Ecto neural progenitor cell (in vitro differentiated cells): ENCODE measurements at regions not wholly inside any gene's neighbourhood (a gene's known extent, or its start where the extent isn't known, plus 50 kb on each side); places are given as distances from the start of the nearest gene placed in this dataset.

Experiments
- DNase-seq: peaks from one replicate; pipeline ENCODE4 v3.0.0-alpha.2; 2018; ENCODE audit warnings: low spot score

DNA sequence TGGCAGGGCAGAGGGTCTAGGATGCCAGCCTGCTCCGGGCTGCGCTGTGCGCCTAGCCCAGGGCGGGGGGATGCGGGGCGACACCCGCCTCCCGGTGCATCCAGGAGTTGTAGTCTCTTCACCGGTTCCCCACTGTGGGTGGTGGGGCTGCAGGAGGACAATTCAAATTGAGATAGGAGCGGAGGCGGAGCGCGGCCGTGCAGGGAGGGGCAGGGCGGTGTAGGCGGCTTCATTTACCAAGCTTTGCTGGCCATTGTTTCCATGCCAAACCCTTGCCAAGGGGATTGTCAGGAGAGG is 2047.4 kb downstream of the TP53TG3F start:
- no peak for DNase-seq

DNA sequence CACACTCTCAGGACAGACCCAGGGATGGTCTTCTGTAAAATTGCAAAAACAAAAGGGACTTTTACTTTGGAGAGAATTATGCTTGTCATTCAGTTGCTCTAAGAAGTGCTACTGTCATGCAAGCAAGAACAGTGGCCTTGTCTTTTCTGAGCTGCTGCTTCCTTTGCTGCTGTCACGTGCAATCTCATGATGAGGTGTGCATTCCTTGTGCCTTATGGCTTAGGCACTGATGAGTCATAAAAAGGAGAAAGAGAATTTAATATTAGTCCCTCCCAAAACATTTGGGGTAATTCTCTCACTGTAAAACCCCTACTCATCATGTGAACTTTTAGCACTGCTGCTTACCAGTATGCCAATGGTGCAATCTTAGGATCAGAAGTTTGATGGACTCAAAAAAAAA is 2051.3 kb downstream of the TP53TG3F start:
- no peak for DNase-seq

DNA sequence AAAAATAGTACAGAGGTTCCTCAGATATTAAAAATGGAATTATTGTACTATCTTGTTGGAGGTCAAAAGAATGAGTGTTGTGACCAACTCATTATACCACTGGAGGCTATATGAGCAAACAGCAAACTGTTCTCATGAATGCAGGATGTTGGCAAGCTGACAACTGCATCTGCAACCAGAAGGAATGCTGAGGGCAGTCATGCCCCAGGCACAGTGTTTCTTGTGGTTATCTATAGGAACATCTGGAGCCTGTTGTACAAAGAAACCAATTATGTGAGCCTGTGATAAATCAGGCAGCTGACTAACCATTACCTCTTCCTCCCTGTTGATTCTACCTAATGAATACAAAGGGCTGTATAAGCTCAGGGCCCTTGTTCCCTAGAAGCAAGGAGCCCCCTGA is 2057.1 kb downstream of the TP53TG3F start:
- no peak for DNase-seq

DNA sequence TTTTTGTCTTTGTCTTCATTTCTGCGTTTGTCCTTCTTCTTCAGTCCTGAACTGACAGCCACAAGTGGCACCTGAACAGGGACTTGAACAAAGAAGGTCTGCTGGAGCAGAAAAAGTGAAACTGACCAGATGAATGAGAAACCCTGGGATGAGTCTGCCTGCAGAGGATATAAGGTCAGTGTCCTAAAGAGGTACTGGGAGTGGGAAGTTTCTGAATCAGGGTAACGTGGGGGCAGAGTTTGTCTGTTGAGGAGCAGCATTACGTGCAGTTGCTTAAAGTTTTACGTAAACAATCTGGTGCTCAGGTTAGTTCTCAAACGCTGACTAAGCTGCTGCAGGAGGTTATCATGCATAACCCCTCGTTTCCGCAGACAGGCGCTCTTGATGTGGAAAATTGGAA is 2057.6 kb downstream of the TP53TG3F start:
- DNase-seq, result no peak

DNA sequence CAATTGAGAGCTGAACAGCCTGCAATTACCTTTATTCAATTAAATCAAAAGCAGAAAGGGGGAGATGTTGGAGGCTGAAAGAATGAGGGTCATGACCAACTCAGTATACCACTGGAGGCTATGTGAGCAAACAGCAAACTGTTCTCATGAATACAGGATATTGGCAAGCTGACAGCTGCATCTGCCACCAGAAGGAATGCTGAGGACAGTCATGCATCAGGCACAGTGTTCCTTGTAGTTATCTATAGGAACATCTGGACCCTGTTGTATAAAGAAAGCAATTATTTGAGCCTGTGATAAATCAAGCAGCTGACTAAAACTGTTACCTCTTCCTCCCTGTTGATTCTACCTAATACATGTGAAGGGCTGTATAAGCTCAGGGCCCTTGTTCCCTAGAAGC is 2064.6 kb downstream of the TP53TG3F start:
- DNase-seq, result no peak

- DNase-seq, result no peak
Measured at GRCh38 chr16:35525979-35526590, 2066.7 kb downstream of the TP53TG3F start.

DNA sequence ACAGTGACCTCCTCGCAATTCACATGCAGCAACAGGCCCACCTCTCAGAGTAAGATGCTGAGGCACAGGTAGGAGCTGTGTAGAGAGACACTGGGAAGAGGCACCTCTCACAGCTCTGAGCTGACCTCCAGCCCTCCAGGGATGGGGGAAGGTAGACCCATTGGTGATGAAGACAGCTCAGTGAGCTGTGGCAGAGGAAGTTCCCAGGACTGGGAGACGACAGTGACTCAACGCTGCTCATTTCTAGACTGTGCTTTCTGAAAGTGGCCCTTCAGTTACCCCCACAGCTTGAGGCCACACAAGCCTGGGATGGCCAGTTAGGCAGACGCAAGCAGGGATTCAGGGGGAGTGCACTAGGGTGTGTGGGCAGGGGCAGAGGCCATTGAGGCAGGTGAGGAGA is 2073.2 kb downstream of the TP53TG3F start:
- DNase-seq, result no peak

- no peak for DNase-seq
Measured at GRCh38 chr16:35533683-35534082, 2074.3 kb downstream of the TP53TG3F start.

DNA sequence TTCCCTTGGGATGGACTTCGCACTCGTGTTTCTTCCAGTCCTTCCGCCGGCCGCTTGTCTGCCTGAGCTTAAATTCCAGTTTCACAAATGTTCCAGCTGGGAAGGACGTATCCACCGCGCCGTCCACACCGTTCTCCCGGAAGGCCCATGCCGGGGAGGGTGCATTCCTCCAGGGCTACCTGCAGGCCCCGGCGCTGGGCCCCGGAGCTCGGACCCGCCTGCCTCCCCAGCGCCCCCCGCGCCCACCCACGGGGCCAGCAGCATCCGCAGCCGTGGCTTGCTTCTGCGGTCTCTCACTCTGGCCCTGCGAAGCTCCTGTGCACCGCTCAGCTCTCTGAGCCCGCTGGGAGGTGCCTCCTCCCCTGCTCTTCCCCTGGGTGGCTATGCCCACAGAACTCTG is 2084.1 kb downstream of the TP53TG3F start:
- no peak for DNase-seq

- no peak for DNase-seq
Measured at GRCh38 chr16:35552763-35553162, 2093.4 kb downstream of the TP53TG3F start.

DNA sequence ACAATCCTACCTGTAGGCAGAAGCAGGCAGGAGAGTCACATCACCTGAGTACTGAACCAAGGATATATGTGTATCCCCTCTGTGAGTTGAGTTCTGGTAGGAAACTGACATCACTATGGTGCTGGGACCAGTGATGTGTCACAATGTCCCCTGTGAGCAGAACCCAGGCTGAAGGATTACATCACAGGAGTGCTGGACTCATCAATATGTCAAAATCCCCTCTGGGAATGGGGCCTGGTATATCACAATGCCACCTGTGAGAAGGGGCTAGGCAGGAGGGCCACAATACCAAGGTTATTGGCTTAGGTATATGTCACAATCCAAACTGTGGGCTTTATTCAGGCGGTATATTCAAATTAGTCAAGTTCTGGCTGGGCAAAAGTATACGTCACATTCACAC is 2098.3 kb downstream of the TP53TG3F start:
- DNase-seq, result no peak

- no peak for DNase-seq
Measured at GRCh38 chr16:35559911-35560636, 2100.7 kb downstream of the TP53TG3F start.

DNA sequence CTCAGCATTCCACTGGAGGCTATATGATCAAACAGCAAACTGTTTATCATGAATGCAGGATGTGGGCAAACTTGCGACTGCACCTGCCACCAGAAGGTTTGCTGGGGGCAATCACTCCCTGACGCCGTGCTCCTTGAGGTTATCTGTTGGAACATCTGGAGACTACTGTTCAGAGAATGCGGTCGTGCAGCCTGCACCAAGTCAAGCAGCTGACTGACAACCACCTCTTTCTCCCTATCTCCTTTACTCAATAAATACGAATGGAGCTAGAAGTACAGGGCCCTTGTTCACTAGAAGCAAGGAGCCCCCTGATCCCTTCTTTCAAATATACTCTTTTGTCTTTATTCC is 2101.2 kb downstream of the TP53TG3F start:
- no peak for DNase-seq

DNA sequence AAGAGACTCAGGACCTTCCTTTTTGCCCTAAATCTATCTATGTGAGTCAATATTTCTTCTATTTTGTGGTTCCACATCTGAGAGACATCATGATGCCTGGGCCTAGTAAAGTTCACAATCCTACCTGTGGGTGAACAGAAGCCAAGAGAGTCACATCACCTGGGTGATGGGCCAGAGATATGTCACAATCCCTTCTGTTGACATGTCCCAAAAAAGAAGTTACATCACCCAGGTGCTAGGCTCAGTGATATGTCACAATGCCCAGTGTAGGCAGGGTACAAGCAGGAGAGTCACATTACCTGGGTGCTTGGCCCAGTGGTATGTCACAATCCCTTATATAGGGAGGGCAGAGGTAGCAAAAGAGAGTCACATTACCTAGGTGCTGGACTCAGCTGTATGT is 2101.9 kb downstream of the TP53TG3F start:
- no peak for DNase-seq

- no peak for DNase-seq
Measured at GRCh38 chr16:35562471-35562870, 2103.1 kb downstream of the TP53TG3F start.

DNA sequence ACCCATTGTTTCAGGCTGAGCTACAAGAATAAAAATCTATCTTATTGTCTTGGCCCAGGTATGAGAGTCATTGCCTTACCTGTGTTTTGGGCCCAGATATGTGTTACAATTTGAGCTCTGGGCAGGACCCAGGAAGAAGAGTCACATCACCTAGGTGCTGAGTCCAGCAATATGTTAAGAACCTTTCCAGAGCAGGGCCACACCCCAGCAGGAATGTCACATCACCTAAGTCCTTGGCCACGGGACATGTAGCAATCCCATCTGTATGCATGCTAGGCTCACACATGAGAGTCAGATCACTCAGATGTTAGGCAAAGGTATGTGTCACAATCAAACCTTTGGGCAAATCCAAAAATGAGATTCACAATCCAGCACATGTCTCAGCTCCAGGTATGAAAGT is 2103.5 kb downstream of the TP53TG3F start:
- no peak for DNase-seq

- no peak for DNase-seq
Measured at GRCh38 chr16:35564148-35564547, 2104.7 kb downstream of the TP53TG3F start.

DNA sequence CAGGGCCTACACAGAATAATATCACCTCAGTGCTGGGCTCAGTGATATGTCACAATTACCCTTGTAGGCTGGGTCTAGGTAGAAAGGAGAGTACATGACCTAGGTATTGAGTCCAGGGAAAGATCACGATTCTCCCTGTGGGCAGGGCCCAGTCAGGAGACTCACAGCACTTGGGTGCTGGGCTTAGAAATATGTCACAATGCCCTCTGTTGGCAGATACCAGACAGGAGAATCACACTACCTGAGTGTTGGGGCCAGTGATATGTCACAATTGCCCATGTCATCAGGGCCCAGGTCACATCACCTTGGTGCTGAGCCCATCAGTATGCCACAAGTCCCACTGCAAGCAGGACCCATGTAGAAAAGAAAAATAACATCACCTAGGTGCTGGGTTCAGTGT is 2105.5 kb downstream of the TP53TG3F start:
- no peak for DNase-seq

- DNase-seq, result no peak
Measured at GRCh38 chr16:35565626-35566025, 2106.2 kb downstream of the TP53TG3F start.

- DNase-seq, result no peak
Measured at GRCh38 chr16:35569413-35569812, 2110.0 kb downstream of the TP53TG3F start.

DNA sequence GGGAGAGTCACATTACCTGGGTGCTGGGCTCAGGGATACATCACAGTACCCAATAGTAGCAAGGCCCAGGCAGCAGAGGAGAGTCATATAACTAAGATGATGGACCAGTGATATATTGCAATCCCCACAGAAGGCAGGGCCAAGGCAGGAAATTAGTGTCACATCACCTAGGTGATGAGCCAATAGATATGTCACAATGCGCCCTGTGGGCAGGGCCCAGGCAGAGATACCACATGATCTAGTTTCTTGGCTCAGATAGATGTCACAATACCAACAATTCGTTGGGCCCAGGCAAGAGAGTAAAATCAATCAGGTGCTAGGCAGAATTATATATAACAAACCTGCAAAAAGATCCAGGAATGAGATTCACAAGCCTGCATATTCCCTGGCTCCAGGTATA is 2111.5 kb downstream of the TP53TG3F start:
- DNase-seq, result no peak

DNA sequence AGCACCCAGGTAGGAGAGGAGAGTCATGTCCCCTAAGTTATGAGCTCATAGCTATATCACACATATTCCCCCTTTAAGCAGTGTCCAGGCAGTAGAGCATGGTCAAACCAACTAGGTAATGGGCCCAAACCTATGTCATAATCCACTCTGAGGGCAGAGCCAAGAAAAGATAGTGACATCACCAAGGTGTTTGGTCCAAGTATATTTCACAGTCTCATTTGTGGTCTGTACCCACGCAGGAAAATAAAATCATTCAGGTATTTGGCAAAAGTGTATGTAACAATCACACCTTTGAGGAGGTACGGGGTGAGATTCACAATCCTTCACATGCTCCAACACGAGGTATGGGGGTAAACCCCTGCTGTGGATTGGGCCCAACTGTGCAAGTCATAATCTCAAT is 2112.8 kb downstream of the TP53TG3F start:
- no peak for DNase-seq

GRCh38 chr16:35573407-35573806 is 2114.0 kb downstream of the TP53TG3F start:
- DNase-seq, result no peak

GRCh38 chr16:35574011-35574410 is 2114.6 kb downstream of the TP53TG3F start:
- no peak for DNase-seq
